HS-5 (cell line): ENCODE measurements at regions not wholly inside any gene's neighbourhood (a gene's known extent, or its start where the extent isn't known, plus 50 kb on each side); places are given as distances from the start of the nearest gene placed in this dataset.

Source experiments
- DNase-seq: peaks from one replicate; pipeline ENCODE4 v3.0.0-alpha.2; 2012; ENCODE audit warnings: low read depth

DNA sequence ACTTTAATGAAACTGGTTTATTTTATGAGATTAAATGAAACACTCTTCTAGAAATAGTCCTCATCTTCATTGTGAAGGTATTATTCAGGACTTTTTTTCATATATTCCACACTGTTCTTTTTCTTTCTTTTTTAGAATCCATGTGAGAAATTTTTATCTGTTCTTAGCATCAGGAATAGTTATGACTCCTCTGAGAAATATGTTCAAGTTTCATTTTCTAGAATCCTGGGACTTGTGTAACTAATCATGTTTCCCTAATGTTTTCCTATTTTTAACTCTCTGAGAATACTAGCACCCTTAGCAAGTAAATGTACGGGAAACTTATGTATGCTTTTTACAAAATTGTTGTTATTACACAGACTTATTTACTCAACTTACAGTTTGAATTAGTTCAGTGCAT is 407.8 kb downstream of the CBLN4 start:
- DNase-seq, result no peak

DNA sequence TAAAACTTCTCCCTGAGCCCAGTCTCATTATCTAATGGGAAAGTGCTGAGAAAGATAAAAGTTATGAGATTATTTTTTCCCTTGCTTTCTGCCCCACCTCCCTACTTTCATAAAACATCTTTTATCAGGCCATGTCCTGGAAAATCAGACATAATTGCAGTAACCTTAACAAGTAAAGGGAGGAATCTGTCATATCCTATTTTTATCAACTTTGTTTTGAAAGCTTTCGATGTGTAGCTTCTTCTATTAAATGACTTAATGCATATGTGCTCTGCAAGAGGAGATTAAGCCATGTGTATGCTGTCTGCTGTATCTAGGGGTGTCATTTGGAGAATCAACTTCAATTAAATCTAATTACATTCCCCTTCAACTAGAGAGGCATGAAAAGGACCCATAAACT is 408.9 kb downstream of the CBLN4 start:
- no peak for DNase-seq

DNA sequence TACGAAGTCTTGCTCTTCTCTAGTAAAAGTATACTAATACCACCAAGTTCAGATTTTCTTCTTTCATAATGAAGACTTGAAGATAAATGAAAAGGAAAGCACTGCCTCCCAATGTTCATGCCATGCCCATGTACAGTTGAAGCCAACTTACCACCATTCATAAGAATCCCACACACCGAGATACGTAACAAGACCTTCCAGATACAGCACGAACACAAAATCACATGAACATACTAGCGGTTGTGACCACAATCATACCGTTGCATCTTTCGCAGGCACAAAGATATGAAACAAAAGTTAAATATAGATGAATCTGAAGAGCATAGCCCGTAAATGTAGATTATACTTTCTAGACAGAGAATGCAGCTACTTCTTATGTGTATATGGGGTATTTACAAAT is 412.5 kb downstream of the CBLN4 start:
- no peak for DNase-seq

DNA sequence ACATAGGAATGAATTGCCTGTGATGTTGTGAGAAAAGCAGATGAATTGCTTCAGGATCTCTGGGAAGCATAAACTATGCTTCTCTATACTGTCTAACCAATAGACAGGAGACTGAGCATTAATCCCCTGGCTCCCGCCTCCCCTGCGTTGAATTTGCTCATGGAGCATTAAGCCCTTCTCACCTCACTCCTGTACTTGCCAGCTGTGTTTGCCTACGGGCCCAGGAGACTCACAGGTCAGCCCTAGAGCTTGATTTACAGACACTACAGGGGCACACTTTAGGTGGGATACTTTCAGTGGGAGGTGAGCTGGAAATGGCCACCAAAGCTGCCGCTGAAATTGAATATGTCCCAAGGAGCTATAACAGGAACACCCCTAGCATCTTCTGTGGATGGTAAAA is 418.7 kb downstream of the CBLN4 start:
- no peak for DNase-seq

GRCh38 chr20:55584964-55585363 is 420.4 kb downstream of the CBLN4 start:
- DNase-seq, result no peak

- no peak for DNase-seq
Observed at GRCh38 chr20:55584307-55584706, 421.0 kb downstream of the CBLN4 start.

GRCh38 chr20:55583036-55583435 is 422.3 kb downstream of the CBLN4 start:
- no peak for DNase-seq

DNA sequence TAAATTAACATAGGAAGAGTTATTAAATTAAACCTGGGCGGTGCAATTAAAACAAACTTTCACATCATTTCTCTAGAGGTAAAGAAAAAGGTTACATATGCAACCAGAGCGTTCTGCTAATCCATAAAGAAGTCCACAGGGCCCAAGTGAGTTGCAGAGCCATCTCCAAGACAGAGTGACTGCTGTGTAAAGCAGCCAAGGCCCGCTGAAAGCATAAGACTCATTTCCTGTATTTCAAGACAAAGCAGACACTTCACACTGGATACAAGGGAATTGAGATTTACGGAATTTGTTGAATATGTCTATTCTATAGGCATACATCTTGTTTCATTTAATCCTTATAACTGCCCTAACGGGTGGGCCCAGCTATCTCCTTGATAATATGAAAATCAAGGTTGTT is 422.8 kb downstream of the CBLN4 start:
- DNase-seq, result no peak

GRCh38 chr20:55581519-55581918 is 423.8 kb downstream of the CBLN4 start:
- DNase-seq, result no peak

DNA sequence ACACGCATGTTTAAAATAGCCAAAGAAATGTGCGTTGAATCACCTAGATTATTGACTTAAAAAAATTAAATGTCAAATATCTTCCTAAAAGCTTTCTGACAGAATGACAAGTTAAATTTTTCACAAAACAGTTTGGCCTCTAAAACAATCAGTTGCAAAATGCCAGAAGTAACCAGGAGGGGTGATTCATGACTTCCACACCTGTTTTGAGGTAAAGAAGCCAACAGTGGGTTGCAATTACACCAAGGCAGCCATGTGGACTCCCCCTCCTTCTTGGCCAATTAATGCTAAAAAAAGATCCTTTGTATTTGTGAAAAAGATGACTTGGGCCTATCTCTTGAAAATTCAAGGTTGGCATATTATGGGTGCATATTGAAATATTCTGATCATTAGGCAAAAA is 424.8 kb downstream of the CBLN4 start:
- DNase-seq, result no peak

DNA sequence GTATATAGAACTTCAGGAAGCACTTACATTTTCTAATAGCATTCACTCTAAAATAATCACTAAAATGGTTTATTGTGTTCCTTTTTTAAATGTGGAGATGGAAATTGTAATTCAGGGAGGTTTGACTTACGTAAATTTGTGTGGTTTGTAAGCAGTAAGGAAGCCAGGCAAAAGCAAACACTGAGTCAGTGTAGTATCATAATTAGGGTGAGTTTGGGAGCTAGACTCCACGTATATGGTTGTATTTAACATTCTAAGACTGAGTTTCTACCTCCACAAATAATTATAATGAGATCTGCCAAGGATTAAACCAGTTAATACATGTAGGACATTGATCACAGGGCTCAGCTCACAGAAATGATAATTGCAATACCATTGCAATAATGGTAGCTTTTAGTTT is 425.5 kb downstream of the CBLN4 start:
- no peak for DNase-seq

DNA sequence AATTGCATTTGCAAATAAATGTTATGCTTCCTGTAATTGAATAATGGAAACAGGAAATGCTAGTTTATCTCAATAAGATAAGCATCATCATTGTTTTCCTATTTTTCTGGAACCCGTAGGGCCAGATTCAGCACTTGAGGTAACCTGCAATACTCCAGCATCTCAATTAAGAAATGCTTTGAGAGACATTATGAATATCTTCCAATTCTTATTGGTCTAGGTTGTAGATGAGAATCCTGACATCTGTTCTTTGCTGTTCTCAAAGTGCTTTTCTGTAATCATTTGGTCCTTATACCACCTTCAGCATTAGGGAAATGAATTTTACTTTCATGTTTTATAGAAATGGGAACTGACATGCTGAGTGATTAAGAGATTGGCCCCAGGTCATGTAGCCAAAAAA is 428.3 kb downstream of the CBLN4 start:
- DNase-seq, result no peak

DNA sequence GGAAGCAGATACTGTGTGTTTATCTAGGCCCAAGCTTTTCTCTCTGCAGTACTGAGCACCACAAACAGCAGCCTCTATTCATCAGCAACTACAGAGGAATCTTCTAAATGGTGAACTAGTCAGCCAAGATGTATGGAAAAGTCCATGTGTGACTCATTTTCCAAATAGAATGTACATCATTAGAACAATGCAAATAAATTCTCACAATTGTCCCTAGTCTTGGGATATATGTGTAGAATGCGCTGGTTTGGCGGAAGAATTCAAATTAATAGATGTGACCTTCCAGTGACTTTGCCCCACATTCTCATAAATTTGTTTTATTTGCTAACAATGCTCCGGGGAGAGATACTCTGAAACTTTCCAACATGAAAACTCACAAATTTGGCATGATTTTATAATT is 436.2 kb downstream of the CBLN4 start:
- no peak for DNase-seq

GRCh38 chr20:55567826-55568225 is 437.5 kb downstream of the CBLN4 start:
- DNase-seq, result no peak

DNA sequence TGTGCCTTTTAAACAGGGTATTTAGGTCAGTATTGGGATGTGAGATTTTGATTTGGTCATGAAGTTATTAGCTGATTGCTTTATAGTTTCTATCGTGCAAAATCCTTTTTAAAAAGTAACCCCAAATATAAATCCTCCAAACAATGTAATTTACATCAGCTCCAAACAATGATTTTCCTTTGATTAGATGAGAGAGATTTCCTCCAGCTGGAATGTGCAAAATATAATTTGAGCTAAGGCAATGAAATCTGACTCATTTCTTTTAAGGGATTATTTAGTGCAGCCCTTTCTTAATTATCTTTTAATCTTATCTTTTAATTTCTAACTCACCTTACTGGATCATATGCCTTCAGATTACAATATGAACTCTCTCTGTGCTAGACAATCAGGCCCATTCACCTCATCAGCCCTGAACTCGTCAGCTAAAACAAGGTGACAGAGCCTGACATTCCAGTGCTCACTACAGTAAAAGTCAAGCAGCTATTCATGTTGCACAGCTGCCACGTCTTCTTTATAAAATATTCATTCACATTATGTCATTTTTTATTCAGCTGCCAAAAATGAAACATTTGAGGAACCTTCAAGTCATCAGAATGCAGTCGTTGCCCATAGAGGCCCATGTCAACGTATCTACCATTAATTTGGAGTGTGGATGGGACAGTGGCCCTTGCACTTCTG is 440.1 kb downstream of the CBLN4 start:
- DNase-seq, result no peak

DNA sequence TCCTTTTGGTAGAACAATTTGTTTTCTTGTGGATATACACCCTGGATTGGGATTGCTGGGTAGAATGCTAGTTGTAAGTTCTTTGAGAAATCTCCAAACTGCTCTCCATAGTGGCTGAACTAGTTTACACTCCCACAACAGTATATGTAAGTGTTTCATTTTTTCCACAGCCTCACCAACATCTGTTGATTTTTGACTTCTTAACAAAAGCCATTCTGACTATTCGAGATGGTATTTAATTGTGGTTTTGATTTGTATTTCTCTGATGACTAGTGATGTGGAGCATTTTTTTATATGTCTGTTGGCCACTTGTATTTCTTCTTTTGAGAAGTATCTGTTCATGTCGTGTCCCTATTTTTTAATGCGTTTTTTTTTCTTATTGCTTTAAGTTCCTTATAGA is 444.1 kb downstream of the CBLN4 start:
- DNase-seq, result no peak

- DNase-seq, result no peak
Observed at GRCh38 chr20:55557191-55557590, 448.1 kb downstream of the CBLN4 start.

GRCh38 chr20:55555075-55555650 is 450.2 kb downstream of the CBLN4 start:
- no peak for DNase-seq

DNA sequence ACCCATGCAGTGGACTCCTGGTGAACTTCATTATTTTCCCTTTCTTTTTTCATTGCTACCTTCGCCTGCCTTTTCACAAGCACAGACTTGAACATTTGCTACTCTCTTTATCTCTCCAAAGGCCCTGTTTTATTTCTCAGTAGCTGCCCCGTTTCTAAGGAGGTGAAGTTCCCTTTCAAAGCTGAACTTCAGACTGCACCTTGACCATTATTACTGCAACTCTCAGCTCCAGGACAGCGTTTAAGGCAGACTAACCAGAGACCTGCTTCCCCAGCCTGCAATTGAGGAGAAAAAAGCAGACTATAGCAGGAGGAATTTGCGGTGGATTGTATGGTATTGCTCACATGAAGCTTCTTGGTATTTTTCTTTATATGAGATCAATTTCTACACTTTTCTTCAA is 460.7 kb downstream of the CBLN4 start:
- no peak for DNase-seq

DNA sequence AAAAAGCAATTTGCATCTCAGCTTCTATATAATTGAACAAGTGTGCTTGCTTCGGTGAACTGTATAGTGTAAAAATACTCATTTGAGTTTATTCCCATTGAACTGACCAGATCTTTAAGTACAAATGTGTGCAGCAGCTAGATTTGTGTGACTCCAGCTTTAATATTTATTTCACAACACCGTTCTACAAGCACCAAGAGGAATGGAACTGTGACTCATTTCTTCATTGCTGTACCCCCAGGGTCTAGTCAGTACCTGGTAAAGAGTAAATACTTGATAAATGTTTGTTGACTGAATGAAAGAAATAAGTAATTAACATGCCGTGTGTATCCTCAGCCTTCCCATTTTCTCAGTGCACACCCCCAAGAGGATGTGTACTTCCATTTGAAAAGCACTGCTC is 464.8 kb downstream of the CBLN4 start:
- DNase-seq, result no peak

- no peak for DNase-seq
Observed at GRCh38 chr20:55540013-55540412, 465.3 kb downstream of the CBLN4 start.

DNA sequence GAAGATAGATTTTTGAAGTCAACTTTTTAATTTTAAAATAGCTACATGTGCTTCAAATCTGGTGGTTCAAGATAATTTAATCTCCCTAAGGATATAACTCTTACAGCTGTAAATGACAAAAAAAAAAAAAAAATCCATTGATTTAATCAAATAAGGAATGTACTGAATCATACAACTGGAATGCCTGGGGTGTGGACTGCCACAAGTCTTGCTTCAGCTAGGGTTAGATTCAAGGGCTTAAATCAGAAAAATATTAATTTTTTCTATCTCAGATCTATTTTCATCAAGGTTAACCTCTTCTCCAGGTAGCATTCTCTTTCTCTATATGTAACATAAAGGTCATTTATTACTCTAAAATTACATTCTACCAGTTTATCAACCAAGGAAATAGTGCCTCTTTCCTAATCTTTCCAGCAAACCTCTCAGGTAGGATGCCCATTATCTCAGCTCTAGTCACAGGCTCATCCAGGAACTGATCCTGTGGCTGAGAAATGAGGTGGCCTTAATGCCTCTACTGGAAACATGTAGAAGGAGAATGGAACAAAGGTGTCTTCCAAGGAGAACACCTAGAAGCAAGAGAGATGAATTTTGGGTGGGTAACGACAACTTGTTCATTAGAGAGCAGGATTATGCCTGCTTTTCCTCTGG is 466.9 kb downstream of the CBLN4 start:
- peak; percentile 56 for DNase-seq

DNA sequence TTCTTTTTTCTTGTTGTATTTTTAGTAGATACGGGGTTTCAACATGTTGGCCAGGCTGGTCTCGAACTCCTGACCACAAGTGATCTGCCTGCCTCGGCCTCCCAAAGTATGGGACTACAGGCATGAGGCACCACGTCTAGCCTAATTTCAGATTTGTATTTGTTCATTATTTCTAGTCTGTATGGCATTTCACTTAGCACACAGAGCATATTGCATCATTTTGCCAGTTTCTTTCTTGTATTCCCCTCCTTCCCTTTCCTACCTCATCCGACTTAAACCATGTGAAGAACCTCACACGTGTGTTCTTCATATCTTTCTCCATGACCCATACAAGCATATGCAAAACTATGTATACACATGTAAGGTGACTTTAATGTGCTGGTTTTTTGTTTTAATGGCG is 470.0 kb downstream of the CBLN4 start:
- no peak for DNase-seq

GRCh38 chr20:55533632-55534031 is 471.7 kb downstream of the CBLN4 start:
- no peak for DNase-seq
